ENCODE measurements at regions not wholly inside any gene's neighbourhood (a gene's known extent, or its start where the extent isn't known, plus 50 kb on each side); places are given as distances from the start of the nearest gene placed in this dataset.
"Not testable (repeated sequence)": the region's sequence is repeated elsewhere in the genome, so short reads cannot be mapped to it uniquely, and the experiment has no call there.

- H2AFZ ChIP-seq (ENCODE audit: low read depth, low read length) = no peak overlapping the region
- no peak overlapping the region for H3K4me3 ChIP-seq (ENCODE audit: low read depth in 1 of 2, low read length in 2 of 2)
Measured at GRCh38 chr3:170804078-170804477, 65.9 kb downstream of the RPL22L1 start.

DNA sequence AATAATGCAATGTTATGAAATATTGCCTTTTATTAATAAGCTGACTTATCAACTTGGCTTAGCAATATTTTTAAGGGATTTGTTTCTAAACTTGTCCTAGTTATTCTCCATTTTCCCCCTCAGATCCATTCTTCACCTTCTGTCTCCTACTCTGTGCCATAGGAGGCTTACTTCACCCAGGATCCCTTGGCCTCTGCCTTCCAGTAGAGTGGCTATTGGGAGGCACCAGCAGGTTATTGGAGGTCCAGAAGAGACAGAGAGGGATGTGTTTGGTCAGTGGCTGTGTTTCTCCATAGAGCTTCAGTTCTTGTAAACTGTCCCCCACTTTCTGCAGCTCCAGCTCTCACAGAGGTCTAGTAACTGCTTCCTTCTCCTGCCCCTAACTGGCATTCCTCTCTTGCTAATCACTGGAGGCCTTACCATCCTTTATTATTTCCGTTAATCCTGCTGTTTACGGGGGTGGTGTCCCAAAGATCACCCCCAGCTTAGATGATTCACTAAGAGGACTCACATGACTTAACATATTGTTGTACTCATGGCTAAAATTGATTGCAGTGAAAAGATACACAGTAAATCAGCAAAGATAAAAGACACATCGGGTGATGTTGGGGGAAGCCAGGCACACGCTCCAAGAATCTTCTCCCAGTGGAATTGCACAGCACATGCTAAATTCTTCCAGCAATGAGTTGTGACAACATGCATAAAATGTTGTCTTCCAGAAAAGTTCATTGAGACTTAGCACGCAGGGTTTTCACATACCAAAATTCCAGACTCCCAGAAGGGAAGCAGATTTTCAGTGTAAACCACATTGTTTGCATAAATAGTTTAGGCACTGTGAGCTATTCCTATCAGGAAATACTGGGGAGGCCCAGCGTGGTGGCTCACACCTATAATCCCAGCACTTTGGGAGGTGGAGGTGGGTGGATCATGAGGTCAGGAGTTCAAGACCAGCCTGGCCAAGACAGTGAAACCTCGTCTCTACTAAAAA lies 67.5 kb downstream of the RPL22L1 start:
- no peak overlapping the region for H3K27ac ChIP-seq (ENCODE audit: low read length)
- TF ChIP-seq, protein P1, sequence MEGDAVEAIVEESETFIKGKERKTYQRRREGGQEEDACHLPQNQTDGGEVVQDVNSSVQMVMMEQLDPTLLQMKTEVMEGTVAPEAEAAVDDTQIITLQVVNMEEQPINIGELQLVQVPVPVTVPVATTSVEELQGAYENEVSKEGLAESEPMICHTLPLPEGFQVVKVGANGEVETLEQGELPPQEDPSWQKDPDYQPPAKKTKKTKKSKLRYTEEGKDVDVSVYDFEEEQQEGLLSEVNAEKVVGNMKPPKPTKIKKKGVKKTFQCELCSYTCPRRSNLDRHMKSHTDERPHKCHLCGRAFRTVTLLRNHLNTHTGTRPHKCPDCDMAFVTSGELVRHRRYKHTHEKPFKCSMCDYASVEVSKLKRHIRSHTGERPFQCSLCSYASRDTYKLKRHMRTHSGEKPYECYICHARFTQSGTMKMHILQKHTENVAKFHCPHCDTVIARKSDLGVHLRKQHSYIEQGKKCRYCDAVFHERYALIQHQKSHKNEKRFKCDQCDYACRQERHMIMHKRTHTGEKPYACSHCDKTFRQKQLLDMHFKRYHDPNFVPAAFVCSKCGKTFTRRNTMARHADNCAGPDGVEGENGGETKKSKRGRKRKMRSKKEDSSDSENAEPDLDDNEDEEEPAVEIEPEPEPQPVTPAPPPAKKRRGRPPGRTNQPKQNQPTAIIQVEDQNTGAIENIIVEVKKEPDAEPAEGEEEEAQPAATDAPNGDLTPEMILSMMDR (IDR thresholded peaks at IDR 0.05; ENCODE audit: borderline replicate concordance, extremely low read depth, low read length, poor library complexity, severe bottlenecking) = no peak
- no peak for TF ChIP-seq EZH2 (IDR thresholded peaks at IDR 0.05; ENCODE audit: borderline replicate concordance, low read depth, low read length, severe bottlenecking)
- H2AFZ ChIP-seq (ENCODE audit: low read depth, low read length) = no peak overlapping the region
- no peaks in the 10 kb centered on the region for H3K79me2 ChIP-seq (ENCODE audit: insufficient read depth, low read length)
- H3K9ac ChIP-seq (ENCODE audit: low read depth, low read length) = no peak overlapping the region
- H3K4me3 ChIP-seq (ENCODE audit: low read depth in 1 of 2, low read length in 2 of 2) = no peak overlapping the region
- DNase-seq (no peak), ATAC-seq (ENCODE audit: insufficient read depth, low read depth) (no peak)
- no peaks in the 10 kb centered on the region for H3K36me3 ChIP-seq (ENCODE audit: insufficient read depth, low read length)
- no peak overlapping the region for H3K4me2 ChIP-seq (ENCODE audit: insufficient read depth, low read length)
- no peaks in the 10 kb centered on the region for H3K4me1 ChIP-seq (ENCODE audit: insufficient read depth, low read length)
- H4K20me1 ChIP-seq (ENCODE audit: insufficient read depth, low read length) = no peaks in the 10 kb centered on the region
- no peaks in the 10 kb centered on the region for H3K9me3 ChIP-seq (ENCODE audit: insufficient read depth, low read length, severe bottlenecking)
- peaks cover 7% of the 10 kb centered on the region for H3K27me3 ChIP-seq (ENCODE audit: insufficient read depth, low read length, poor library complexity)

More at GRCh38 chr3:170804078-170804477, 65.9 kb downstream of the RPL22L1 start:
- H3K79me2 ChIP-seq (ENCODE audit: insufficient read depth, low read length) = no peaks in the 10 kb centered on the region
- no peaks in the 10 kb centered on the region for H3K9me3 ChIP-seq (ENCODE audit: insufficient read depth, low read length, severe bottlenecking)
- H3K4me2 ChIP-seq (ENCODE audit: insufficient read depth, low read length) = no peak overlapping the region
- H3K36me3 ChIP-seq (ENCODE audit: insufficient read depth, low read length) = no peaks in the 10 kb centered on the region
- no peak overlapping the region for H3K27ac ChIP-seq (ENCODE audit: low read length)
- TF ChIP-seq, protein P1 (IDR thresholded peaks at IDR 0.05; ENCODE audit: borderline replicate concordance, extremely low read depth, low read length, poor library complexity, severe bottlenecking) = no peak
- ATAC-seq (ENCODE audit: insufficient read depth, low read depth) (no peak), DNase-seq (no peak)
- H3K27me3 ChIP-seq (ENCODE audit: insufficient read depth, low read length, poor library complexity) = peaks cover 7% of the 10 kb centered on the region
- no peaks in the 10 kb centered on the region for H4K20me1 ChIP-seq (ENCODE audit: insufficient read depth, low read length)
- no peaks in the 10 kb centered on the region for H3K4me1 ChIP-seq (ENCODE audit: insufficient read depth, low read length)
- no peak overlapping the region for H3K9ac ChIP-seq (ENCODE audit: low read depth, low read length)

- no peaks in the 10 kb centered on the region for H3K4me1 ChIP-seq (ENCODE audit: insufficient read depth, low read length)
- no peak overlapping the region for H3K9ac ChIP-seq (ENCODE audit: low read depth, low read length)
- H3K4me2 ChIP-seq (ENCODE audit: insufficient read depth, low read length) = no peak overlapping the region
- H2AFZ ChIP-seq (ENCODE audit: low read depth, low read length) = no peak overlapping the region
- H3K27me3 ChIP-seq (ENCODE audit: insufficient read depth, low read length, poor library complexity) = peaks cover 7% of the 10 kb centered on the region
- H3K4me3 ChIP-seq (ENCODE audit: low read depth in 1 of 2, low read length in 2 of 2) = no peak overlapping the region
- H3K79me2 ChIP-seq (ENCODE audit: insufficient read depth, low read length) = no peaks in the 10 kb centered on the region
- no peaks in the 10 kb centered on the region for H4K20me1 ChIP-seq (ENCODE audit: insufficient read depth, low read length)
- no peaks in the 10 kb centered on the region for H3K9me3 ChIP-seq (ENCODE audit: insufficient read depth, low read length, severe bottlenecking)
- DNase-seq (no peak), ATAC-seq (ENCODE audit: insufficient read depth, low read depth) (no peak)
- H3K27ac ChIP-seq (ENCODE audit: low read length) = no peak overlapping the region
- TF ChIP-seq EZH2 (IDR thresholded peaks at IDR 0.05; ENCODE audit: borderline replicate concordance, low read depth, low read length, severe bottlenecking) = no peak
- TF ChIP-seq, protein P1 (IDR thresholded peaks at IDR 0.05; ENCODE audit: borderline replicate concordance, extremely low read depth, low read length, poor library complexity, severe bottlenecking) = no peak
- no peaks in the 10 kb centered on the region for H3K36me3 ChIP-seq (ENCODE audit: insufficient read depth, low read length)
Measured at GRCh38 chr3:170801597-170801996, 68.4 kb downstream of the RPL22L1 start.

GRCh38 chr3:170800275-170800674 lies 69.7 kb downstream of the RPL22L1 start:
- ATAC-seq (ENCODE audit: insufficient read depth, low read depth); H3K36me3 ChIP-seq (ENCODE audit: insufficient read depth, low read length); H3K79me2 ChIP-seq (ENCODE audit: insufficient read depth, low read length); H3K27me3 ChIP-seq (ENCODE audit: insufficient read depth, low read length, poor library complexity); H3K27ac ChIP-seq (ENCODE audit: low read length); H3K4me2 ChIP-seq (ENCODE audit: insufficient read depth, low read length); H3K4me1 ChIP-seq (ENCODE audit: insufficient read depth, low read length); DNase-seq; H2AFZ ChIP-seq (ENCODE audit: low read depth, low read length); H3K9ac ChIP-seq (ENCODE audit: low read depth, low read length); H4K20me1 ChIP-seq (ENCODE audit: insufficient read depth, low read length); H3K4me3 ChIP-seq (ENCODE audit: low read depth in 1 of 2, low read length in 2 of 2); H3K9me3 ChIP-seq (ENCODE audit: insufficient read depth, low read length, severe bottlenecking): not testable (repeated sequence)

Measured in DND-41 (cell line).